Stimulated activated CD8-positive, alpha-beta memory T cell treated with anti-CD3 and anti-CD28 coated beads, Interleukin-4, amount 100 ng/mL, for 48 hours (primary cell): ENCODE measurements at regions not wholly inside any gene's neighbourhood (a gene's known extent, or its start where the extent isn't known, plus 50 kb on each side); places are given as distances from the start of the nearest gene placed in this dataset.
"Not testable (repeated sequence)": the region's sequence is repeated elsewhere in the genome, so short reads cannot be mapped to it uniquely, and the experiment has no call there.

Experiments
- DNase-seq: peaks from one replicate; pipeline ENCODE4 v3.0.0-alpha.2; 2020

GRCh38 chr16:64287655-64288528 lies 834.0 kb downstream of the CDH11 start:
- no peak for DNase-seq

GRCh38 chr16:64282181-64282580 lies 839.7 kb downstream of the CDH11 start:
- no peak for DNase-seq

DNA sequence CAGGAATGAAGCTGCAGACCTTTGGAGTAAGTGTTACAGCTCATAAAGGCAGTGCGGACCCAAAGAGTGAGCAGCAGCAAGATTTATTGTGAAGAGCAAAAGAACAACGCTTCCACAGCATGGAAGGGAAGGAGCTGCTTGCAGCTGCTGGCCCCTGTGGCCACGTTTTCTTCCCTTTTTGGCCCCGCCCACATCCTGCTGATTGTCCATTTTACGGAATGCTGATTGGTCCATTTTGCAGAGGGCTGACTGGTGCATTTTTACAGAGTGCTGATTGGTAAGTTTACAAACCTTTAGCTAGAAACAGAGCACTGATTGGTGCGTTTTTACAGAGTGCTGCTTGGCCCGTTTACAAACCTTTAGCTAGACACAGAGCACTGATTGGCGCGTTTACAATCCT lies 841.5 kb downstream of the CDH11 start:
- no peak for DNase-seq

DNA sequence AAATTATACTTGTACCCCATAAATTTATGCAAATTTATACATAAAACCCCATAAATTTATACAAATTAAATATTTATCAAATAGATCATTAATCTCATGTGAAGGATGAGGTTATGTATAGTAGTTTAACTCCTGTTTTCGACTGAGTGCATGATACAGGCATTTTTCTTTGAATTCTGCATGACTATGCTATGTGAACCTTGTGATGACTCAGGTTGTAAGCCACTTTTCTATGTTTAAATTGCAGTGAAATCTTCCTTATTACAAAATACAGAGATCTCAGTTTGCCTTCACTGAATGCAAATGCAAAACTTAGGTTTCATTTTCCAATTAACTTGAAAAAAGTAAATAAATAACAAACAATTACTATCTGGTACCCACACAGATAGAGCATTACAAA lies 843.7 kb downstream of the CDH11 start:
- no peak for DNase-seq

DNA sequence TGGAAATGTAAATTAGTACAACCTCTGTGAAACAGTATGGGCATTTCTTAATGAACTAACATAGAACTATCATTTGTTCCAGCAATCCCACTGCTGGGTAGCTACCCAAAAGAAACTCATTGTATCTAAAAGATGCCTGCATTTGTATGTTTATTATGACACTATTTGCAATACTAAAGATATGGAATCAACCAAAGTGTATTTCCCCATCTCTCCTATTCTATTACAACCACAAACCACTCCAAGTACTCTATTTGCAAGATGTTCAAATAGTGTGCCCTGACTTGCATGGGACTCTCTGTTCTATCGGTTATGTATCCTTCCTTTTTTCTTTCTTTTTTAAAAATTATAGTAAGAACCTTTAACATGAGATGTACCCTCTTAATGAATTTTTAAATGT lies 845.2 kb downstream of the CDH11 start:
- DNase-seq: no peak

GRCh38 chr16:64272028-64272427 lies 849.8 kb downstream of the CDH11 start:
- DNase-seq: no peak

GRCh38 chr16:64269756-64270155 lies 852.1 kb downstream of the CDH11 start:
- no peak for DNase-seq

DNA sequence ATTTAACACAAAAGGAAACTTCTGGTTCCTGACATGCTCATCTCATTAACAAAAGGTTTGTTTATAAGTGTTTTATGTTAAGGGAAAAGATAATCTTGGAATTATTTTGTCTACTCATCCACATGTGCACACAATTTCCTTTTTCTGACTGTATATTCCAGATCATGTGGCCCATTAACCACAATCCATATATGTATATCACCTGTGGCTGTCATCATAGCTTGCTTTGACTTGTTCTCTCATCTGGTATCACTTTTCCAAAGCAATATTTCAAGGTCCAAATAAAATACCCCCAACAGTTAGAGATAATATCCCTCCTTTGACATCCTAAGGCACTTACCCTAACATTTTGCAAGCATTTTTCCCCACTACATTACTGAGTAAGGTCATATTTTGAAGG lies 856.1 kb downstream of the CDH11 start:
- no peak for DNase-seq

DNA sequence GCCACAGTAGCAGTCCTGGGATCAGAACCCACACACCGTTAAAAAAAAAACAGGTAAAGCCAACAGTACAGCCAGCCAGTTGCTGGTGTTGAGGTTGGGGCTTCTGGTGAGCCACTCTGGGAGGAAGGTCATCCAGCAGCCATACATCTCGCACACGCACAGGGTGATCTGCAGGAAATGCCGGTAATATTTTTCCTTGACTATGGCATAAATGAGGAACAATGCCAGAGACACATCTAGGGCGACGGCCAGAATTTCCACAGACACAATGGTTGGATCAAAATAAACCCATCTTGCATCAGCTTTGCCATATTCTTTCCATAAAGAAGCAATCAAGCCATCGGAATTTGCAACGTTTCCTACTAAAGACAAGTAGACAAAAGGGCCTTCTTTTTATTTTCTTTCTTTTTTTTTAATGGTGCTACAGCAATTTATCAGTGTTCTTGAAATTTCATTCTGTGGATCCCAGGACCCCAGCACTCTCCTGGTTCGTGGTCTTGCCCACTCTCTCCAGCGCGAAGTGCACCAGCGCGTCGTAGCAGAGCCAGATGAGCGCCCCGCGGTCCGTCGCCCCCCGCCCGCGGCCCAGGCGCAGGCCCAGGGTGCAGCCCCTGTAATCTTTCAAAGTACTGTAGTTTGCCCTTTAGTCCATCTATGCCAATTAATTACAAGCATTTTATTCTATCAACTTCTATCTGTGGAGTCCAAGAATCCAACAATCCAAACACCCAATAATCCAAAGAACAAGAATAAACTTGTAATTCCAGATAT lies 861.0 kb downstream of the CDH11 start:
- not testable (repeated sequence) for DNase-seq

GRCh38 chr16:64254443-64255367 lies 867.2 kb downstream of the CDH11 start:
- no peak for DNase-seq

- no peak for DNase-seq
Observed at GRCh38 chr16:64253525-64253924, 868.3 kb downstream of the CDH11 start.

DNA sequence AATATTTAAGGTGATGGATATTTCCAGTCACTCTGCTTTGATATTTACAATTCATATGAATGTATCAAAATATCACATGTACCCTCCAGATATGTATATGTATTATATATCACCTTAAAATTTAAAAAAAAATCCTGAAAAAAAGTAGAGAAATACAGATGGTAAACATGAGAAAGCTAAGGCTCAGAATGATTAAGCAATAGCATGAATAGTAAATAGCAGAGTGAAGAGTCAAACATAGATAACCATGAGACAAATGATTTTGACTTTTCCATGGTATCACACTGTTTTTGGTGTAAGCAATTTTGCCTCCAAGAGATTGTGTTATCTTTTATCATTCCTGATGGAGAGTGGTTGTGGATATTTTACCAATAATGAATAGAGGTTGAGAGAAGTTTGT lies 868.8 kb downstream of the CDH11 start:
- DNase-seq: no peak

GRCh38 chr16:64251742-64252141 lies 870.1 kb downstream of the CDH11 start:
- DNase-seq: no peak

DNA sequence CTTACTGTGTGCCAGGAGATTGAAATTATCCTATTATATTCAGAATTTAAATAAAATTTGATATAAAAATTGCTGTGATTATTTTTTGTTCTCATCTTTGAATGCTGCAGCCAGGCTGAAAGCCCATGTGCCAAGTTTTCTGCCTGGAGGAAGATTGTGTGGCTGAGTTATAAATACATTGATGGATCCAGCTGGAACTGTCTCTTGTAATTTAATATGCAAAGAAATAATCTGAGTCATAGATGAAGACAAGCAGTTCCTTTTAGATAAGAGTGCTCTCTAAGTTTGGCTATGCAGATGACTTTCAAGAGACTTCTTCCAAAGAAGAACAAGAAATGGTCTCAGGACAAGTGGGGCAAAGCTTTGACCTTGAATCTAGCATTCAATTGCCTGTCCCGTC lies 871.0 kb downstream of the CDH11 start:
- no peak for DNase-seq

DNA sequence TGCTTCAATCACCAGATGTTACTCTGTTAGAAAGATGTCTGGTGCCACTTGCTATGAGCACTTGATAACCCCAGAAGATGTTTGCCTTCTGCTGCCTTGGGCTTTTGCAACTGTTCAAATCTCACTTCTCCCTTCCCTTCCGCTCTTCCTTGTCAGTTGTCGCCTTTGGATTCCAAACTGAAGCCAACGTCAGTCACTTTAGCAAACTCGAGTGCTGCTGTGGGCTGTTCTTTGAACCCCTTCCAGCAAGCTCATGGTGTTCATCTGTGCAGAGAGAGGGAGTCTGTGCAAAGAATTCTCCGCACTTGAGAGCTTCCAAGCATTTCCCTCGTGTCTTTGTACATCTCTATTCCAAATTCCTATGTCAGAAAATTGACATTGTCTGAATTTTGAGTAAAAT lies 879.4 kb downstream of the CDH11 start:
- DNase-seq: no peak

GRCh38 chr16:64240586-64240985 lies 881.3 kb downstream of the CDH11 start:
- DNase-seq: no peak

DNA sequence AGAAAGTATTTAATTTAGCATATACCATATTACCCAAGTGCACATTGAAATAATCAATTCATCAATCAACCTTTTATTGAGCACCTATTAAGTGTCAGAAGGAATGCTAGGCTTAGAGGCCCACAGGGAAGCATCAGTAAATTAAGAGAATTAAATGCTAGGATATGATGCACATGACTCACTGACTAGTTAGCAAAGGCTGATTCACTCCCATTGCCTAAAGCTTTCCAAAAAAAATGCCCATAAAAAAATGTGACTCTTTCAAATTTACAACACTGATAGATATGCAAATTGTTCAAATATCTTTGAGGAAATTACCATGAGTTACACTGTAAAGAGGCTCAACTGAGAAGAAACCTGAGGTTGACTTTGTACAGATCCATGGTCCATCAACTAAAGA lies 883.3 kb downstream of the CDH11 start:
- DNase-seq: no peak

DNA sequence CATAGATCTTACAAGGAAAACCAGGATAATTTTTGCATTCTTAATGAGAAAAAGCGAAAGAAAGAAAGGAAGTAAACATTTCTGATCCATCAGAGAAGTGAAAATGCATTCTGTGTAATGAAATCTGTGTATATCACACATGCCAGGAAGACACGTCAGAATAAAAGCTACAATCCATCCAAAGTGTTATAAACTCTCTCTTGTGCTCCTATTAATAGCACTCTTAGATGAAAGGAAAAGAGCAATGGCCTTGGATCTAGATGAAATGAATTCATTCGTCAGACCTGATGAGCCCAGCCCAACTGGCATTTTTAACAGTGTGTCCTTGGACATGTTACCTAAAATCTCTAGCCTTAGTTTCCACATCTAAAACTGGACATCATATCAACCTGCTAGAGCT lies 885.5 kb downstream of the CDH11 start:
- DNase-seq: no peak

DNA sequence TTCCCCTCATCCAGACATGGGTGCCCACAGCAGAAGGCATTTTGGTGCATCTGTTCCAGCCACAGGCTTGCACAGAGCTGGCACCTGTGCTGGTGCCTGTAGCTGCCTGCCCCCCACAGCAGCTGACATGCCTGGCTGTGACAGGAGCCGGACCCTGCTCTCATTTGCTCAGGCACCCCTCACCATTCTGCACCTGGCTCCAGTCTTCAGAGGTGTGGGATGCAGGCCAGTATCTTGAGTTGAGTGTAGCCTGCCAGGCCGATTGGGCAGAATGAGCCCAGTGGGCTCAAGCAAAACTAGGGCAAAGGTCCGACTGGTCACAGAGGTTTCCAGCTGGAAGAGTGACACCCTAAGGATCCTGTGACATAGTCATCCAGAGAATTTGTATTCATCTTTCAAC lies 887.7 kb downstream of the CDH11 start:
- no peak for DNase-seq

DNA sequence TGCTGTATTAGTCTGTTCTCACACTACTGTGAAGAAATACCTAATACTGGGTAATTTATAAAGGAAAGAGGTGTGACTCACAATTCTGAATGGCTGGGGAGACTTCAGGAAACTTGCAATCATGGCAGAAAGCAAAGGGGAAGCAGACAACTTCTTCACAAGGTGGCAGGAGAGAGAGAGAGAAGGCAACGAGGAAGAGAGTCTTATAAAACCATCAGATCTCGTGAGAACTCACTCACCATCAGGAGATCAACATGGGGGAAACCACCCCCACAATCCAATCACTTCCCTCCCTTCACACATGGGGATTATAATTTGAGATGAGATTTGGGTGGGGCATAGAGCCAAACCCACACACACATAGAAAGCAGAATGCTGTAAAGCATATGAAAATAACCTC lies 896.2 kb downstream of the CDH11 start:
- no peak for DNase-seq

DNA sequence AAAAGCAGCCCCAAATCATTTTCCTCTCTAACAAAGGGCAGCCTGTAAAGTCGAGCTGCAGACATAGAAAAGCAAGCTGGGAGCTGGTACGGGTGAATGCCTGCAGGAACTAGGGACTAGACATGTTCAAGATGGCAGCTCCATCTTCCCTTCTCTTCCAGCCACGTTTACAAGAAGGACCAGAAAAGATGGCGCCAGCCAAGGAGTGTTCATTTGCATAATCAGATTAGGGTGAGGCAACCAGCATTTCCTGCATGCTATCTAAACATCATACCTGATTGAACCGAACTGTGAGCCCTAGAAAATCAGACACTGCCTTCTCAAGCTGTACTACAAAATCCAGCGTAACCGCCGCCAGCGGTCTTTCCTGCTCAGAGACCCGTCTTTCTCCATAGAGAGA lies 896.8 kb downstream of the CDH11 start:
- DNase-seq: no peak

DNA sequence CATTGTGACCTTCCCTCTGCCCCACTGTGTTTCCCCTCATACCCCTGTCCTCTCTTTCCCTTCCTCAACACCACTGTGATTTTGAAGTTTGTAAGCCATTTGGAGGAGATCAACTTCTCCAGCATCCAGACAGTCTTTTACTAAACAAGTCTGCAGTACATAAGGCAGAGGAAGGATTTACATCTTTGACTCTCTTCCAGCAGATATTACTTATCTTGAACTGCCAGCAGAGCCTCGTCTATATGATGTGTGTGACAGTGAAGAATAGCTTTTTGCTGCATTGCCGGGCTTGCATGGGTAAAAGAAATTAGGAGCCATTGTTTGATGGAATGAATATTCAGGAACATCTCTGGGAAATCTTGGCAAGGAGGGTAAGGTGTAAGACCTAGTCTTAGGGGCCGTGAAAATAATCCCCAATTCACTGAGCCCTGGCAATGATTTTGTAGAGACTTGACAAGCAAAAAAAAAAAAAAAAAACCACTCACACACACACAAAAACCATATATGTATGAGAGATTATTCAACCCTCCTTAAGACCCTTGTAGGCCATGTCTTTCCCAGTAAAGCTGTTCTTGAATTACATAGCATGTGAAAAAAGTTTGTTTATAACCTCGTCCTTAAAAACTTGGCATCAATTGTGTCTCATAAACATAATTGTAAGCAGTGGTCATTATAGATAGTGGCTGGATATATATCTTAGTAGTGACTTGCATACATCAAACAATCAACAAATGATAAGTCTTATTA lies 903.9 kb downstream of the CDH11 start:
- no peak for DNase-seq

GRCh38 chr16:64215730-64216129 lies 906.1 kb downstream of the CDH11 start:
- no peak for DNase-seq
